ENCODE measurements at regions not wholly inside any gene's neighbourhood (a gene's known extent, or its start where the extent isn't known, plus 50 kb on each side); places are given as distances from the start of the nearest gene placed in this dataset.

DNA sequence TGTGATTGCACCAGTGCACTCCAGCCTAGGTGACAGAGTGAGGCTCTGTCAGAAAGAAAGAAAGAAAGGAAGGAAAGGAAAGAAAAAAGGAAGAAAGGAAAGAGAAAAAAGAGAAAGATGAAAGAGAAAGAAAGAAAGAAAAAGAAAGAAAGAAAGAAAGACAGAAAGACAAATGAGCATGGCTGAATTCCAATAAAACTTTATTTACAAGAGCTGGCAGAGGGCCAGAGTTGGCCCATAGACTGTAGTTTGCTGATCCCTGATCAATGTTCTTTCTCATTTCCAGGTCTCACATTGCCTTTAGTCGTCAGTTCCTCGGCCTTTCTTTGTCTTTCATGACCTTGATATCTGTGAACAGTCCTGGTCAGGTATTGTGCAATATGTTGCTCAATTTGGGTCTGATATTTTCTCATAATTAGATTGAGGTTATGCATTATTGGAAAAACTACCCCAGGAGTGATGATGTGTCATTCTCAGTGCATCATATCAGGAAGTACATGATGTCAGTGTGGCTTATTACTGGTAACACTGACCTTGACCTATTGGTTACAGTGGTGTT lies 68.5 kb upstream of the MED9 start:
- no peaks in the 10 kb centered on the region for H3K4me1 ChIP-seq
- no peak overlapping the region for H3K4me3 ChIP-seq
- intact Hi-C loops (cut with DNase I) = no loop called here
- no peak for DNase-seq
- no peak for TF ChIP-seq CTCF (IDR thresholded peaks at IDR 0.05)
- TF ChIP-seq POLR2AphosphoS5 (IDR thresholded peaks at IDR 0.05) = peak in 1 of 4 donors; percentile 47
- no peak for TF ChIP-seq POLR2A (IDR thresholded peaks at IDR 0.05)
- TF ChIP-seq EP300 (IDR thresholded peaks at IDR 0.05) = no peak
- peaks cover 0 to 12% (median 0%) of the 10 kb centered on the region in 3 donors for H3K27me3 ChIP-seq
- H3K9me3 ChIP-seq = no peaks in the 10 kb centered on the region
- no peaks in the 10 kb centered on the region for H3K36me3 ChIP-seq
- WGBS, 2 donors = 68 to 75% methylated on average over 2 of the region's 2 CpGs
- H3K27ac ChIP-seq = no peak overlapping the region

GRCh38 chr17:17410357-17410756 lies 66.4 kb upstream of the MED9 start:
- TF ChIP-seq POLR2A (IDR thresholded peaks at IDR 0.05) (no peak), CTCF (IDR thresholded peaks at IDR 0.05) (no peak), POLR2AphosphoS5 (IDR thresholded peaks at IDR 0.05) (no peak), EP300 (IDR thresholded peaks at IDR 0.05) (no peak)
- intact Hi-C loops (cut with DNase I) = no loop called here
- peak; percentile 7 for DNase-seq
- no peaks in the 10 kb centered on the region for H3K36me3 ChIP-seq
- peaks cover 0 to 12% (median 0%) of the 10 kb centered on the region in 3 donors for H3K27me3 ChIP-seq
- no peak overlapping the region for H3K4me3 ChIP-seq
- H3K27ac ChIP-seq = no peak overlapping the region
- H3K4me1 ChIP-seq = peaks cover 0 to 4% (median 0%) of the 10 kb centered on the region in 4 donors
- H3K9me3 ChIP-seq = no peaks in the 10 kb centered on the region
- WGBS, 2 donors = 82 to 92% methylated on average over 6 of the region's 6 CpGs

- no peak for DNase-seq
- H3K36me3 ChIP-seq = no peaks in the 10 kb centered on the region
- no peak overlapping the region for H3K27ac ChIP-seq
- intact Hi-C loops (cut with DNase I) = no loop called here
- no peak overlapping the region for H3K4me3 ChIP-seq
- H3K4me1 ChIP-seq = peaks cover 0 to 11% (median 3%) of the 10 kb centered on the region in 4 donors
- no peak for TF ChIP-seq CTCF (IDR thresholded peaks at IDR 0.05)
- no peak for TF ChIP-seq EP300 (IDR thresholded peaks at IDR 0.05)
- TF ChIP-seq POLR2AphosphoS5 (IDR thresholded peaks at IDR 0.05) = no peak
- no peak for TF ChIP-seq POLR2A (IDR thresholded peaks at IDR 0.05)
- peaks cover 0 to 12% (median 0%) of the 10 kb centered on the region in 3 donors for H3K27me3 ChIP-seq
- no peaks in the 10 kb centered on the region for H3K9me3 ChIP-seq
These were observed 65.1 kb upstream of the MED9 start for GRCh38 chr17:17411692-17412091.

DNA sequence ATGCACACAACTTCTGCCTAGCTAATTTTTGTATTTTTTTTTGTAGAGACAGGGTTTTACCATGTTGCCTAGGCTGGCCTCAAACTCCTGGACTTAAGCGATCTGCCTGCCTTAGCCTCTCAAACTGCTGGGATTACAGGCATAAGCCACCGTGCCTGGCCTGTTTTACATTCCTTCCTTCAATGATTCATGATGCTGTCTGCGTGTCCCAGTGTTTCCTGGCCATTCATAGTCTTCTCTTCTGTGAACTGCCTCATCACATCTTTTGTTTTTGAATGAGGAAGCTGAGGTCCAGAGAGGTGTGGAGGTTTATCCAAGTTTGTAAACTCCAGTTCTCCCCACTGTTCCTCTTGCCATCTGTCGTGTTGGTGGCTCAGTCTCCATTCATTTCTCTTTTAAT lies 64.5 kb upstream of the MED9 start:
- intact Hi-C loops (cut with DNase I) = no loop called here
- Histone ChIP-seq H3K36me3 (no peaks in the 10 kb centered on the region), H3K9me3 (no peaks in the 10 kb centered on the region), H3K4me3 (no peak overlapping the region), H3K4me1 (peaks cover 0 to 11% (median 3%) of the 10 kb centered on the region in 4 donors), H3K27ac (no peak overlapping the region), H3K27me3 (peaks cover 0 to 12% (median 0%) of the 10 kb centered on the region in 3 donors)
- 54% methylated on average over 4 of the region's 4 CpGs for WGBS, 2 donors
- TF ChIP-seq EP300 (IDR thresholded peaks at IDR 0.05) (no peak), POLR2A (IDR thresholded peaks at IDR 0.05) (no peak), CTCF (IDR thresholded peaks at IDR 0.05) (no peak), POLR2AphosphoS5 (IDR thresholded peaks at IDR 0.05) (no peak)
- DNase-seq = peak; percentile 36

Measured in sigmoid colon (tissue), 6 donors.